ENCODE measurements at regions not wholly inside any gene's neighbourhood (a gene's known extent, or its start where the extent isn't known, plus 50 kb on each side); places are given as distances from the start of the nearest gene placed in this dataset.
"Not testable (repeated sequence)": the region's sequence is repeated elsewhere in the genome, so short reads cannot be mapped to it uniquely, and the experiment has no call there.

GRCh38 chr10:45136256-45136655 is 135.5 kb downstream of the ZNF22 start:
- Mint-ChIP-seq H3K36me3 (ENCODE audit: insufficient read depth in 2 of 2) (no peaks in the 10 kb centered on the region), H3K4me3 (no peak overlapping the region), H3K27me3 (ENCODE audit: low read depth) (no peaks in the 10 kb centered on the region), H3K4me1 (ENCODE audit: low read depth) (no peaks in the 10 kb centered on the region), H3K9me3 (no peaks in the 10 kb centered on the region), H3K27ac (no peak overlapping the region)
- ATAC-seq (replicated peaks in 1 of 2), result no peak
- no peak for DNase-seq

GRCh38 chr10:45144326-45145070 is 143.8 kb downstream of the ZNF22 start:
- no peaks in the 10 kb centered on the region for H3K9me3 Mint-ChIP-seq
- no peaks in the 10 kb centered on the region for H3K36me3 Mint-ChIP-seq (ENCODE audit: insufficient read depth in 2 of 2)
- H3K4me1 Mint-ChIP-seq (ENCODE audit: low read depth), result no peaks in the 10 kb centered on the region
- peaks cover 8% of the 10 kb centered on the region for H3K27me3 Mint-ChIP-seq (ENCODE audit: low read depth)
- no peak overlapping the region for H3K4me3 Mint-ChIP-seq
- DNase-seq, result no peak
- no peak for ATAC-seq (replicated peaks in 1 of 2)
- H3K27ac Mint-ChIP-seq, result no peak overlapping the region

- not testable (repeated sequence) for H3K36me3 Mint-ChIP-seq (ENCODE audit: insufficient read depth in 2 of 2); H3K27me3 Mint-ChIP-seq (ENCODE audit: low read depth); ATAC-seq (replicated peaks in 1 of 2); DNase-seq; H3K4me3 Mint-ChIP-seq; H3K27ac Mint-ChIP-seq; H3K4me1 Mint-ChIP-seq (ENCODE audit: low read depth); H3K9me3 Mint-ChIP-seq
These were observed 144.4 kb downstream of the ZNF22 start for GRCh38 chr10:45145143-45145542.

GRCh38 chr10:45147000-45147399 is 146.3 kb downstream of the ZNF22 start:
- no peak overlapping the region for H3K27ac Mint-ChIP-seq
- no peaks in the 10 kb centered on the region for H3K36me3 Mint-ChIP-seq (ENCODE audit: insufficient read depth in 2 of 2)
- H3K9me3 Mint-ChIP-seq, result no peaks in the 10 kb centered on the region
- peaks cover 8% of the 10 kb centered on the region for H3K27me3 Mint-ChIP-seq (ENCODE audit: low read depth)
- no peaks in the 10 kb centered on the region for H3K4me1 Mint-ChIP-seq (ENCODE audit: low read depth)
- no peak for DNase-seq
- ATAC-seq (replicated peaks in 1 of 2), result no peak
- H3K4me3 Mint-ChIP-seq, result no peak overlapping the region

GRCh38 chr10:45150997-45151396 is 150.3 kb downstream of the ZNF22 start:
- ATAC-seq (replicated peaks in 1 of 2) (no peak), DNase-seq (no peak)
- Mint-ChIP-seq H3K27ac (no peak overlapping the region), H3K4me1 (ENCODE audit: low read depth) (no peaks in the 10 kb centered on the region), H3K9me3 (no peaks in the 10 kb centered on the region), H3K27me3 (ENCODE audit: low read depth) (peaks cover 10% of the 10 kb centered on the region), H3K4me3 (no peak overlapping the region), H3K36me3 (ENCODE audit: insufficient read depth in 2 of 2) (no peaks in the 10 kb centered on the region)

GRCh38 chr10:45151467-45152214 is 150.9 kb downstream of the ZNF22 start:
- ATAC-seq (replicated peaks in 1 of 2) (no peak), DNase-seq (no peak)
- no peaks in the 10 kb centered on the region for H3K36me3 Mint-ChIP-seq (ENCODE audit: insufficient read depth in 2 of 2)
- no peaks in the 10 kb centered on the region for H3K9me3 Mint-ChIP-seq
- no peak overlapping the region for H3K4me3 Mint-ChIP-seq
- H3K4me1 Mint-ChIP-seq (ENCODE audit: low read depth), result no peaks in the 10 kb centered on the region
- peaks cover 12% of the 10 kb centered on the region for H3K27me3 Mint-ChIP-seq (ENCODE audit: low read depth)
- no peak overlapping the region for H3K27ac Mint-ChIP-seq

GRCh38 chr10:45152726-45153125 is 152.0 kb downstream of the ZNF22 start:
- no peaks in the 10 kb centered on the region for H3K4me1 Mint-ChIP-seq (ENCODE audit: low read depth)
- ATAC-seq (replicated peaks in 1 of 2) (no peak), DNase-seq (no peak)
- peaks cover 12% of the 10 kb centered on the region for H3K27me3 Mint-ChIP-seq (ENCODE audit: low read depth)
- no peaks in the 10 kb centered on the region for H3K36me3 Mint-ChIP-seq (ENCODE audit: insufficient read depth in 2 of 2)
- no peak overlapping the region for H3K4me3 Mint-ChIP-seq
- no peak overlapping the region for H3K27ac Mint-ChIP-seq
- H3K9me3 Mint-ChIP-seq, result no peaks in the 10 kb centered on the region

GRCh38 chr10:45154502-45154901 is 153.8 kb downstream of the ZNF22 start:
- Mint-ChIP-seq H3K27ac (no peak overlapping the region), H3K4me1 (ENCODE audit: low read depth) (no peaks in the 10 kb centered on the region)
- no peak for ATAC-seq (replicated peaks in 1 of 2)

GRCh38 chr10:45155784-45156183 is 155.1 kb downstream of the ZNF22 start:
- Mint-ChIP-seq H3K4me1 (ENCODE audit: low read depth) (no peaks in the 10 kb centered on the region), H3K9me3 (no peaks in the 10 kb centered on the region), H3K36me3 (ENCODE audit: insufficient read depth in 2 of 2) (no peaks in the 10 kb centered on the region), H3K4me3 (no peak overlapping the region), H3K27me3 (ENCODE audit: low read depth) (peaks cover 12% of the 10 kb centered on the region), H3K27ac (no peak overlapping the region)
- ATAC-seq (replicated peaks in 1 of 2), result no peak
- DNase-seq, result no peak

More at GRCh38 chr10:45154502-45154901, 153.8 kb downstream of the ZNF22 start:
- peaks cover 12% of the 10 kb centered on the region for H3K27me3 Mint-ChIP-seq (ENCODE audit: low read depth)
- no peaks in the 10 kb centered on the region for H3K36me3 Mint-ChIP-seq (ENCODE audit: insufficient read depth in 2 of 2)
- no peak for DNase-seq
- H3K9me3 Mint-ChIP-seq, result no peaks in the 10 kb centered on the region
- H3K4me3 Mint-ChIP-seq, result no peak overlapping the region

- no peaks in the 10 kb centered on the region for H3K9me3 Mint-ChIP-seq
- no peaks in the 10 kb centered on the region for H3K36me3 Mint-ChIP-seq (ENCODE audit: insufficient read depth in 2 of 2)
- DNase-seq (no peak), ATAC-seq (replicated peaks in 1 of 2) (peak in 1 of 2 donors; percentile 49)
- no peak overlapping the region for H3K4me3 Mint-ChIP-seq
- H3K27ac Mint-ChIP-seq, result no peak overlapping the region
- H3K4me1 Mint-ChIP-seq (ENCODE audit: low read depth), result no peaks in the 10 kb centered on the region
- peaks cover 10% of the 10 kb centered on the region for H3K27me3 Mint-ChIP-seq (ENCODE audit: low read depth)
These were observed 155.1 kb downstream of the OR13A1 start for GRCh38 chr10:45160271-45160670.

GRCh38 chr10:45163315-45163975 is 152.0 kb downstream of the OR13A1 start:
- no peaks in the 10 kb centered on the region for H3K27me3 Mint-ChIP-seq (ENCODE audit: low read depth)
- H3K36me3 Mint-ChIP-seq (ENCODE audit: insufficient read depth in 2 of 2), result no peaks in the 10 kb centered on the region
- H3K27ac Mint-ChIP-seq, result no peak overlapping the region
- no peak for DNase-seq
- no peak overlapping the region for H3K4me3 Mint-ChIP-seq
- ATAC-seq (replicated peaks in 1 of 2), result no peak
- no peaks in the 10 kb centered on the region for H3K9me3 Mint-ChIP-seq
- no peaks in the 10 kb centered on the region for H3K4me1 Mint-ChIP-seq (ENCODE audit: low read depth)

GRCh38 chr10:45175520-45176118 is 139.8 kb downstream of the OR13A1 start:
- H3K36me3 Mint-ChIP-seq (ENCODE audit: insufficient read depth in 2 of 2); H3K4me3 Mint-ChIP-seq; H3K27ac Mint-ChIP-seq; ATAC-seq (replicated peaks in 1 of 2); H3K4me1 Mint-ChIP-seq (ENCODE audit: low read depth); H3K9me3 Mint-ChIP-seq; H3K27me3 Mint-ChIP-seq (ENCODE audit: low read depth); DNase-seq: not testable (repeated sequence)

- Mint-ChIP-seq H3K36me3 (ENCODE audit: insufficient read depth in 2 of 2) (no peaks in the 10 kb centered on the region), H3K9me3 (no peaks in the 10 kb centered on the region), H3K4me3 (no peak overlapping the region), H3K27ac (no peak overlapping the region), H3K27me3 (ENCODE audit: low read depth) (no peaks in the 10 kb centered on the region), H3K4me1 (ENCODE audit: low read depth) (no peaks in the 10 kb centered on the region)
- no peak for ATAC-seq (replicated peaks in 1 of 2)
- no peak for DNase-seq
These were observed 135.7 kb downstream of the OR13A1 start for GRCh38 chr10:45179691-45180090.
